Gastroesophageal sphincter (tissue), 4 donors: ENCODE measurements at regions not wholly inside any gene's neighbourhood (a gene's known extent, or its start where the extent isn't known, plus 50 kb on each side); places are given as distances from the start of the nearest gene placed in this dataset.

Experiments used
- ATAC-seq: fragments of 150-250 bp; one replicate; pipeline ENCODE4 v1.9.1; 2016; ENCODE audit warnings: mild to moderate bottlenecking, moderate library complexity
- H3K27ac ChIP-seq, 4 donors: fragments of 200-600 bp; sonication (generic) in 3 of 4; 1 replicate in 3 of 4; 2 replicates in 1 of 4; pipeline ENCODE4 v1.5.1; 2016 to 2019
- H3K27me3 ChIP-seq: fragments of 200-600 bp; sonication (generic); one replicate; pipeline ENCODE4 v1.5.1; 2019
- H3K36me3 ChIP-seq, 2 donors: fragments of 200-600 bp; sonication (generic); one replicate each; pipeline ENCODE4 v1.5.1; 2019; ENCODE audit warnings: control low read depth in 1 of 2
- H3K4me1 ChIP-seq, 3 donors: fragments of 200-600 bp; sonication (generic); 1 replicate in 2 of 3; 2 replicates in 1 of 3; pipeline ENCODE4 v1.5.1; 2016 to 2019; ENCODE audit warnings: control low read depth in 2 of 3
- H3K4me3 ChIP-seq, 2 donors: fragments of 200-600 bp; sonication (generic); one replicate each; pipeline ENCODE4 v1.5.1; 2019; ENCODE audit warnings: mild to moderate bottlenecking in 1 of 2, moderate library complexity in 1 of 2
- H3K9me3 ChIP-seq, 3 donors: fragments of 200-600 bp; sonication (generic); one replicate each; pipeline ENCODE4 v1.5.1; 2017 to 2019; ENCODE audit warnings: control low read depth in 2 of 3
- EP300 ChIP-seq: sonication (generic); formaldehyde crosslinking; IDR thresholded peaks from one replicate; pipeline ENCODE4 v1.6.1; 2017; ENCODE audit warnings: antibody characterized with exemption, mild to moderate bottlenecking
- POLR2A ChIP-seq, 2 donors: fragments of 450-650 bp; IDR thresholded peaks; one replicate each; pipeline ENCODE4 v1.6.1; 2017; ENCODE audit warnings: antibody characterized with exemption in 2 of 2, mild to moderate bottlenecking in 2 of 2, moderate library complexity in 1 of 2
- POLR2AphosphoS5 ChIP-seq: sonication (generic); formaldehyde crosslinking; IDR thresholded peaks from one replicate; pipeline ENCODE4 v1.6.1; 2017; ENCODE audit warnings: antibody characterized with exemption
- WGBS, 2 donors: methylation state at CpG; one replicate each; pipeline ENCODE4 v1.1.5; 2018; ENCODE audit warnings: low coverage in 1 of 2; 5-methylcytosine and 5-hydroxymethylcytosine counted together
- TF ChIP-seq, protein P1 (sequence below), 4 experiments: fragments of 200-600 bp in 2 of 4; fragments of 450-650 bp in 2 of 4; sonication (generic) in 1 of 4; IDR thresholded peaks; one replicate each; pipeline ENCODE4 v1.5.1; 2017 to 2019; ENCODE audit warnings: antibody characterized with exemption in 4 of 4, mild to moderate bottlenecking in 2 of 4, moderate library complexity in 2 of 4

DNA sequence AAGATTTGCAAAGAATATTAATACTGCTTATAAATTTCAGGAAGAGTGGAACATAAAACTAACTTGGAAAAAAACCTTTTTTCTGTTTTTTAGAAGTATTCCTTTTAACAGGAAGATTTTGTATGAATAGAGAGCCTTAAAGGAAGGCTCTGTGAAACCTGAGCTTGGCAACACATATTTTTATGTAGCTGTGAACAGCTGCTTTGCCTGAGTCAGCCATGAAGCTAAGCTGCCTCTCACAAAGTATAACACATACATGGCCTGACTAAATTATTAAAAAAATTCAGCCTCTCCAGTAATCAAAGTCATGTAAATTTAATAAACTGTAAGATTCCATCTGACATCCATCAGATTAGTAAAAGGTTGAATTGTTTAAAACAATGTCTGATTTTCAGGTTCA, 547.5 kb downstream of the ELAVL2 start:
- no peak overlapping the region for H3K4me3 ChIP-seq
- no peak overlapping the region for H3K27ac ChIP-seq
- no peaks in the 10 kb centered on the region for H3K9me3 ChIP-seq
- no peaks in the 10 kb centered on the region for H3K4me1 ChIP-seq
- H3K27me3 ChIP-seq, result no peaks in the 10 kb centered on the region
- H3K36me3 ChIP-seq, result no peaks in the 10 kb centered on the region
- no peak for ATAC-seq
- no peak for TF ChIP-seq POLR2A (IDR thresholded peaks at IDR 0.05)
- no peak for TF ChIP-seq EP300
- TF ChIP-seq, protein P1, sequence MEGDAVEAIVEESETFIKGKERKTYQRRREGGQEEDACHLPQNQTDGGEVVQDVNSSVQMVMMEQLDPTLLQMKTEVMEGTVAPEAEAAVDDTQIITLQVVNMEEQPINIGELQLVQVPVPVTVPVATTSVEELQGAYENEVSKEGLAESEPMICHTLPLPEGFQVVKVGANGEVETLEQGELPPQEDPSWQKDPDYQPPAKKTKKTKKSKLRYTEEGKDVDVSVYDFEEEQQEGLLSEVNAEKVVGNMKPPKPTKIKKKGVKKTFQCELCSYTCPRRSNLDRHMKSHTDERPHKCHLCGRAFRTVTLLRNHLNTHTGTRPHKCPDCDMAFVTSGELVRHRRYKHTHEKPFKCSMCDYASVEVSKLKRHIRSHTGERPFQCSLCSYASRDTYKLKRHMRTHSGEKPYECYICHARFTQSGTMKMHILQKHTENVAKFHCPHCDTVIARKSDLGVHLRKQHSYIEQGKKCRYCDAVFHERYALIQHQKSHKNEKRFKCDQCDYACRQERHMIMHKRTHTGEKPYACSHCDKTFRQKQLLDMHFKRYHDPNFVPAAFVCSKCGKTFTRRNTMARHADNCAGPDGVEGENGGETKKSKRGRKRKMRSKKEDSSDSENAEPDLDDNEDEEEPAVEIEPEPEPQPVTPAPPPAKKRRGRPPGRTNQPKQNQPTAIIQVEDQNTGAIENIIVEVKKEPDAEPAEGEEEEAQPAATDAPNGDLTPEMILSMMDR (IDR thresholded peaks at IDR 0.05), result no peak
- no peak for TF ChIP-seq POLR2AphosphoS5

DNA sequence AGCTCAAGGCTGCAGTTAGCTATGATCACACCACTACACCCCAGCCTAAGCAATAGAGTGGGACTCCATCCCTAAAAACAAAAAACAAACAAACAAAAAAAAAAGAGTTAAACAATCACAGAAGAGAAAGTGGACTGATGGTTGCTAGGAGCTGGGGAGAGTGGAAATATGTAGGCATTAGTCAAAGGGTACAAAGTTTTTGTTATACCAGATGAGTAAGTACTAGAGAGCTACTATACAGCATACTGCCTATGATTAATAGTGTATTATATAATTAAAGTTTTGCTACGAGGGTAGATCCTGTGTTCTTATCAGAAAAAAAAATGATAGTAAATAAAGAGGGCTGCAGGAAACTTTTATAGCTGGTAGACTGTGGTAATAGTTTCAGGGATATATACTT, 538.6 kb downstream of the ELAVL2 start:
- Histone ChIP-seq H3K4me3 (no peak overlapping the region), H3K27ac (no peak overlapping the region), H3K36me3 (no peaks in the 10 kb centered on the region), H3K4me1 (no peaks in the 10 kb centered on the region), H3K9me3 (no peaks in the 10 kb centered on the region), H3K27me3 (no peaks in the 10 kb centered on the region)
- WGBS, 2 donors, result 5 to 40% methylated on average over 1 of the region's 1 CpG
- TF ChIP-seq POLR2AphosphoS5 (no peak), POLR2A (IDR thresholded peaks at IDR 0.05) (no peak), EP300 (no peak)
- TF ChIP-seq, protein P1 (IDR thresholded peaks at IDR 0.05), result no peak
- no peak for ATAC-seq

DNA sequence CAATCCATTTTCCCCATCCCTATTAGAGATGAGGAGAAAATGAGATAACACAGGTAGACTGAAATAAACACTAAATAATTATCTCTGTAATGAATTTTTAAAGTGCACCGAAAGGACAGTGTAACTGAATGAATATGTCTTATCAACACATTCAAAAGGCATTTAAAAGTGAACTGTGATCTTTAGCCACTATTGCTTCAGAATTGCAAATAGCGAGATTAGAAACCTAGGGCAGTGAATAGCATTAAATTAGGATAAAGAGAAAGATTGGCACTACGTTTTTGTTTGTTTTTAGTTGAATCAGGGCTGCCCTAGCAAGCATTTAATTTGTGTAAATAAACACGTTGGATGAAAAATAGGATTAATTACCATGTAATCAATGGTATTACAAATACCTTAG, 537.5 kb downstream of the ELAVL2 start:
- H3K9me3 ChIP-seq, result no peaks in the 10 kb centered on the region
- WGBS, 2 donors, result 45 to 48% methylated on average over 4 of the region's 4 CpGs
- H3K27me3 ChIP-seq, result no peaks in the 10 kb centered on the region
- TF ChIP-seq POLR2AphosphoS5, result no peak
- TF ChIP-seq, protein P1 (IDR thresholded peaks at IDR 0.05), result no peak
- TF ChIP-seq POLR2A (IDR thresholded peaks at IDR 0.05), result no peak
- TF ChIP-seq EP300, result no peak
- H3K4me3 ChIP-seq, result no peak overlapping the region
- ATAC-seq, result no peak
- no peaks in the 10 kb centered on the region for H3K4me1 ChIP-seq
- no peak overlapping the region for H3K27ac ChIP-seq
- no peaks in the 10 kb centered on the region for H3K36me3 ChIP-seq

DNA sequence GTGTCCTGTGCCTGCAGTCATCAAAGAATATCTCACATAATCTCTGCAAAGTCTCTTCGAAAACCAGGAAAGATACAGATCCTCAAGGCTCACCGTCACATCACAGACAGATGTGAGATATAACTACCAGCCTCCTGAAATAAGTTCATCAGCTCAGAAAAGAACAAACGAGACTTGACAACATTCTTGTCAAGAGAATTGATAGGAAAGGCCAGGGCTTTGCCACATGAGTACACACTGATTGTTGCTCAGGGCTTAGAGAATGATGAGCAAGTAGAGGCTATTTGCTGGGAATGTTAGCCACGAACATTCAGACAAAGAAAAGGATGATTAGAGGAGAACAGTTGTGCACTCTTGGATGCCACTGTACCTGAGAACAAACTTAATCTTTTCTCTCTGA, 535.1 kb downstream of the ELAVL2 start:
- Histone ChIP-seq H3K4me1 (no peaks in the 10 kb centered on the region), H3K27me3 (no peaks in the 10 kb centered on the region), H3K4me3 (no peak overlapping the region), H3K36me3 (no peaks in the 10 kb centered on the region), H3K9me3 (no peaks in the 10 kb centered on the region), H3K27ac (no peak overlapping the region)
- 55 to 57% methylated on average over 3 to 4 of the region's 4 CpGs for WGBS, 2 donors
- ATAC-seq, result no peak
- TF ChIP-seq EP300 (no peak), POLR2A (IDR thresholded peaks at IDR 0.05) (no peak), POLR2AphosphoS5 (no peak)
- TF ChIP-seq, protein P1 (IDR thresholded peaks at IDR 0.05), result no peak

DNA sequence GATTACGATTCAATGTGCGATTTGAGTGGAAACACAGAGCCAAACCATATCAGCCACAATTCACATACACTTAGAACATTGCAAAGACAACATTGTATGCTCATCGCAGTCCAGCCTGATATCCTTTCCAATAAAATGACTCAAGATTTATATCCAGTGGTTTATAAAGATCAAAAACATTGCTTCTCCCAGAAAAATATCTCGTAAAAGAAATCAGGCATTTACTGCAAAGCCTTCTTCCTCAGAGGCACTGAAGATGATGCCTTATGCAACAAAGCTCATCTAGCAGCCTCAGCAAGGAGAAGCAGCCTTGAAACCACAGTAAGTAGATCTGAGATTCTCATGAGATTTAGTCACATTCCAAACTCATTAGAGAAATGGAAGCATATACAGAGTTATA, 523.8 kb downstream of the ELAVL2 start:
- TF ChIP-seq EP300, result no peak
- no peak for TF ChIP-seq POLR2A (IDR thresholded peaks at IDR 0.05)
- TF ChIP-seq, protein P1 (IDR thresholded peaks at IDR 0.05), result no peak
- TF ChIP-seq POLR2AphosphoS5, result no peak
- H3K36me3 ChIP-seq, result no peaks in the 10 kb centered on the region
- no peaks in the 10 kb centered on the region for H3K9me3 ChIP-seq
- H3K4me3 ChIP-seq, result no peak overlapping the region
- no peak for ATAC-seq
- H3K4me1 ChIP-seq, result no peaks in the 10 kb centered on the region
- 78 to 89% methylated on average over 1 to 3 of the region's 4 CpGs for WGBS, 2 donors
- no peaks in the 10 kb centered on the region for H3K27me3 ChIP-seq
- H3K27ac ChIP-seq, result no peak overlapping the region
